B cell (primary cell): ENCODE measurements at regions not wholly inside any gene's neighbourhood (a gene's known extent, or its start where the extent isn't known, plus 50 kb on each side); places are given as distances from the start of the nearest gene placed in this dataset.
"Not testable (repeated sequence)": the region's sequence is repeated elsewhere in the genome, so short reads cannot be mapped to it uniquely, and the experiment has no call there.

Source experiments
- EZH2 ChIP-seq: IDR thresholded peaks from 2 replicates; pipeline ENCODE4 v1.6.1; 2012; ENCODE audit warnings: borderline replicate concordance, low read depth, mild to moderate bottlenecking, moderate library complexity, low read length; ENCODE audit not compliant: insufficient read depth, poor library complexity, severe bottlenecking
- TF ChIP-seq, protein P1 (sequence below): fragments of 200-600 bp; IDR thresholded peaks from one replicate; pipeline ENCODE4 v1.8.0; 2022; ENCODE audit warnings: antibody characterized with exemption, mild to moderate bottlenecking

DNA sequence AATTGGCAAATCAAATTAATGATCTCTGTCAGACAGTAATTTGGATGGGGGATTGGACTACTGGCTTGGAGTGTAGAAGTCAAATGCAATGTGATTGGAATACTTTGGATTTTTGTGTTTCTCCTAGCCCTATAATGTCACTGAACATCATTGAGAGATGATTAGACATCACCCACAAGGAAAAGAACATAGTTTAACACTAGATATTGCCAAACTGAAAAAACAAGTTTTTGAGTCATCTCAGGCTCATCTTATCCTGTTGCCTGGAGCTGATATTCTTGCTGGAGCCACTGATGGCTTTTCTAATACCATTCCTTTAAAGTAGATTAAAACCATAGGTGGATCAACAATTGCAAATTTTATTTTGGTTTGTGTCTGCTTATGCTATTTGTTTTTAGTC is 76.7 kb downstream of the HSFY2 start:
- TF ChIP-seq, protein P1, sequence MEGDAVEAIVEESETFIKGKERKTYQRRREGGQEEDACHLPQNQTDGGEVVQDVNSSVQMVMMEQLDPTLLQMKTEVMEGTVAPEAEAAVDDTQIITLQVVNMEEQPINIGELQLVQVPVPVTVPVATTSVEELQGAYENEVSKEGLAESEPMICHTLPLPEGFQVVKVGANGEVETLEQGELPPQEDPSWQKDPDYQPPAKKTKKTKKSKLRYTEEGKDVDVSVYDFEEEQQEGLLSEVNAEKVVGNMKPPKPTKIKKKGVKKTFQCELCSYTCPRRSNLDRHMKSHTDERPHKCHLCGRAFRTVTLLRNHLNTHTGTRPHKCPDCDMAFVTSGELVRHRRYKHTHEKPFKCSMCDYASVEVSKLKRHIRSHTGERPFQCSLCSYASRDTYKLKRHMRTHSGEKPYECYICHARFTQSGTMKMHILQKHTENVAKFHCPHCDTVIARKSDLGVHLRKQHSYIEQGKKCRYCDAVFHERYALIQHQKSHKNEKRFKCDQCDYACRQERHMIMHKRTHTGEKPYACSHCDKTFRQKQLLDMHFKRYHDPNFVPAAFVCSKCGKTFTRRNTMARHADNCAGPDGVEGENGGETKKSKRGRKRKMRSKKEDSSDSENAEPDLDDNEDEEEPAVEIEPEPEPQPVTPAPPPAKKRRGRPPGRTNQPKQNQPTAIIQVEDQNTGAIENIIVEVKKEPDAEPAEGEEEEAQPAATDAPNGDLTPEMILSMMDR: not testable (repeated sequence)
- TF ChIP-seq EZH2: not testable (repeated sequence)
